Lung (tissue), 11 donors: ENCODE measurements at regions not wholly inside any gene's neighbourhood (a gene's known extent, or its start where the extent isn't known, plus 50 kb on each side); places are given as distances from the start of the nearest gene placed in this dataset.

Experiments used
- ATAC-seq: fragments of 200-7000 bp; cut with Tn5 transposase; one replicate; pipeline ENCODE4 v1.9.1; 2020; ENCODE audit warnings: moderate number of reproducible peaks; ENCODE audit not compliant: insufficient read depth, low FRiP score
- DNase-seq, 3 donors: peaks; one replicate each; pipeline ENCODE4 v3.0.0-alpha.2; 2013 to 2017
- H3K27ac ChIP-seq, 2 donors: one replicate each; pipeline ENCODE4 v1.5.1; 2013; ENCODE audit warnings: mild to moderate bottlenecking in 2 of 2, moderate library complexity in 2 of 2, control low read depth in 1 of 2, inconsistent platforms in 1 of 2, low read depth in 1 of 2, low read length in 1 of 2
- H3K27me3 ChIP-seq, 3 donors: one replicate each; pipeline ENCODE4 v1.5.1; 2013; ENCODE audit warnings: low read length in 2 of 3; ENCODE audit not compliant: control insufficient read depth in 3 of 3, insufficient read depth in 3 of 3
- H3K36me3 ChIP-seq, 4 donors: one replicate each; pipeline ENCODE4 v1.5.1; 2013; ENCODE audit warnings: low read length in 4 of 4, mild to moderate bottlenecking in 1 of 4, moderate library complexity in 1 of 4; ENCODE audit not compliant: control insufficient read depth in 4 of 4, insufficient read depth in 4 of 4
- H3K4me1 ChIP-seq, 5 donors: one replicate each; pipeline ENCODE4 v1.5.1; 2013; ENCODE audit warnings: low read length in 5 of 5, mild to moderate bottlenecking in 2 of 5, moderate library complexity in 1 of 5; ENCODE audit not compliant: control insufficient read depth in 5 of 5, insufficient read depth in 5 of 5
- H3K4me3 ChIP-seq: one replicate; pipeline ENCODE4 v1.5.1; 2013; ENCODE audit warnings: mild to moderate bottlenecking, control low read depth, moderate library complexity
- H3K9ac ChIP-seq, 2 donors: one replicate each; pipeline ENCODE4 v1.5.1; 2013; ENCODE audit warnings: low read length in 2 of 2, control low read depth in 1 of 2; ENCODE audit not compliant: insufficient read depth in 1 of 2
- H3K9me3 ChIP-seq, 4 donors: one replicate each; pipeline ENCODE4 v1.5.1; 2013; ENCODE audit warnings: low read length in 3 of 4, mild to moderate bottlenecking in 1 of 4, moderate library complexity in 1 of 4; ENCODE audit not compliant: control insufficient read depth in 4 of 4, insufficient read depth in 3 of 4
- WGBS, 2 donors: extraction: QIAGEN DNeasy Blood & Tissue Kit; methylation state at CpG; one replicate each; pipeline ENCODE4 v1.1.7; 2013; 5-methylcytosine and 5-hydroxymethylcytosine counted together
- TF ChIP-seq, protein P1 (sequence below): IDR thresholded peaks from 2 replicates; pipeline ENCODE4 v1.5.1; 2012; ENCODE audit warnings: mild to moderate bottlenecking; ENCODE audit errors: control extremely low read depth, extremely low read depth
- donor health status: control.
- donor health status: control.
- donor health status: Bipolar disorder and iron deficiency.
- donor health status: healthy.
- donor health status: DM: yes; HTN: yes; CAD: no.

DNA sequence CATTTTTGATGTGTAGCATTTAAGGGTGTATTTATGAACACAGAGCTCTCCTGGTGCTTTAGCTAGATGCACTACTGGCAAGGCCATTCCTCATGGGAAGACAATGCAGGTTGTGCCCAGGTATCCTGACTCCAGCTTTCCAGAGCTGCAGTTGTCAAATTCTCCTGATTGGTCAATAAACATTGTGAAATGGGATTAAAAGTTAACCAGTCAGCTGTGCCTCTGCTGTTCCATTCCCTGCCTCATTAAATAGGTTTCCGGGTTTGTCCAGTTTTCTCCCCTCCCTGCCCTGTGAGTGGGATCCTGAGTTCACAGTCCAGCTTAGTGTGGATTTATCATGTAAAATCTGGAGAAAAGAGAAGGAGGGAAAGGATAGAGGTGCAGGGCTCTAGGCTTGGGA is 207.3 kb downstream of the SQOR start:
- Histone ChIP-seq H3K36me3 (no peaks in the 10 kb centered on the region), H3K4me1 (peaks cover 0 to 1% (median 0%) of the 10 kb centered on the region in 5 donors), H3K4me3 (no peak overlapping the region), H3K9ac (no peak overlapping the region), H3K9me3 (no peaks in the 10 kb centered on the region), H3K27me3 (no peaks in the 10 kb centered on the region), H3K27ac (no peak overlapping the region)
- TF ChIP-seq, protein P1, sequence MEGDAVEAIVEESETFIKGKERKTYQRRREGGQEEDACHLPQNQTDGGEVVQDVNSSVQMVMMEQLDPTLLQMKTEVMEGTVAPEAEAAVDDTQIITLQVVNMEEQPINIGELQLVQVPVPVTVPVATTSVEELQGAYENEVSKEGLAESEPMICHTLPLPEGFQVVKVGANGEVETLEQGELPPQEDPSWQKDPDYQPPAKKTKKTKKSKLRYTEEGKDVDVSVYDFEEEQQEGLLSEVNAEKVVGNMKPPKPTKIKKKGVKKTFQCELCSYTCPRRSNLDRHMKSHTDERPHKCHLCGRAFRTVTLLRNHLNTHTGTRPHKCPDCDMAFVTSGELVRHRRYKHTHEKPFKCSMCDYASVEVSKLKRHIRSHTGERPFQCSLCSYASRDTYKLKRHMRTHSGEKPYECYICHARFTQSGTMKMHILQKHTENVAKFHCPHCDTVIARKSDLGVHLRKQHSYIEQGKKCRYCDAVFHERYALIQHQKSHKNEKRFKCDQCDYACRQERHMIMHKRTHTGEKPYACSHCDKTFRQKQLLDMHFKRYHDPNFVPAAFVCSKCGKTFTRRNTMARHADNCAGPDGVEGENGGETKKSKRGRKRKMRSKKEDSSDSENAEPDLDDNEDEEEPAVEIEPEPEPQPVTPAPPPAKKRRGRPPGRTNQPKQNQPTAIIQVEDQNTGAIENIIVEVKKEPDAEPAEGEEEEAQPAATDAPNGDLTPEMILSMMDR = no peak
- 65 to 77% methylated on average over 1 of the region's 1 CpG for WGBS, 2 donors
- ATAC-seq = no peak
- DNase-seq = no peak

DNA sequence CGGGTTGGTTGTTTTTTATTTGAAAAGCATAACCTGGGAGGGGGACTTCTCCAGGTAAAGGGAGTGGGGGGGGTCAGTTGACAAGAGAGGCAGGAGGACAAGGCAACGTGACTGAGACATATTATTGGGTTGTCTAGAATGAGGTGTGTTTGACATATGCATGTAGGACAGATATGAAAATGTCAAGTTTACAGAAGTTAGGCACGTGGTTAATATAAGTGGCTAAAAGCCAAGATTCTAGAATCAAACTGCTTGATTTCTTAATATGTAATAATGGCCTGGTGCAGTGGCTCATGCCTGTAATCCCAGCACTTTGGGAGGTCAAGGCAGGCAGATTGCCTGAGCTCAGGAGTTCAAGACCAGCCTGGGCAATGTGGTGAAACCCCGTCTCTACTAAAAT is 212.8 kb downstream of the SQOR start:
- no peak overlapping the region for H3K9ac ChIP-seq
- ATAC-seq = no peak

DNA sequence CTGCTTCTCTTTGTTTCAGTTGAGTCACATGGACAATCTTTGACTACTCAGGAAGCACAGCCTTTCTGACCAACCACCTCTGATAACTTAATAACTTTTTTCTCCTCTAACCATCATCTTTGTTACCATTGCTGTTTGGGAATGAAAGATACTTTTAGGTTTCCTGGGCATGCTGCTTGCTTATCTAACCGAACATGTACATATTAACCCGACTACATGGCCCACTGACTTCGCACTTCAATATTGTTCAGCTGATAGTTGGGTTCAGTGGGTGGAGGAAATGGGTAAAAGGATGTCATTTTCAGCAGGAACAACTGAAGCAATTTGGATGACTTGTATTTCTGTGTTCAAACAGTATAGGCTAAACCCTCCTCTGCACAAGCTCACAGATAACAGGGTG is 214.3 kb downstream of the SQOR start:
- TF ChIP-seq, protein P1 = no peak
- Histone ChIP-seq H3K4me1 (no peaks in the 10 kb centered on the region), H3K27me3 (no peaks in the 10 kb centered on the region), H3K9ac (no peak overlapping the region), H3K9me3 (peaks cover 0 to 4% (median 1%) of the 10 kb centered on the region in 4 donors), H3K4me3 (no peak overlapping the region), H3K36me3 (no peaks in the 10 kb centered on the region), H3K27ac (no peak overlapping the region)
- ATAC-seq = no peak
- 94 to 97% methylated on average over 3 of the region's 3 CpGs for WGBS, 2 donors
- DNase-seq = no peak

More for the DNA sequence above, 212.8 kb downstream of the SQOR start:
- H3K9me3 ChIP-seq = peaks cover 0 to 4% (median 0%) of the 10 kb centered on the region in 4 donors
- H3K27ac ChIP-seq = no peak overlapping the region
- no peak overlapping the region for H3K4me3 ChIP-seq
- H3K27me3 ChIP-seq = no peaks in the 10 kb centered on the region
- no peak for DNase-seq
- H3K36me3 ChIP-seq = no peaks in the 10 kb centered on the region
- TF ChIP-seq, protein P1 = no peak
- 56 to 72% methylated on average over 4 of the region's 4 CpGs for WGBS, 2 donors
- H3K4me1 ChIP-seq = no peaks in the 10 kb centered on the region
